Fibroblast of villous mesenchyme (primary cell): ENCODE measurements at regions not wholly inside any gene's neighbourhood (a gene's known extent, or its start where the extent isn't known, plus 50 kb on each side); places are given as distances from the start of the nearest gene placed in this dataset.

ENCODE experiments used
- DNase-seq: peaks from one replicate; pipeline ENCODE4 v3.0.0-alpha.2; 2010; ENCODE audit warnings: low read depth
- H3K4me3 ChIP-seq: 2 replicates; pipeline ENCODE4 v1.5.1; 2011; ENCODE audit warnings: low read depth, mild to moderate bottlenecking, low read length
- CTCF ChIP-seq: IDR thresholded peaks from 2 replicates; pipeline ENCODE4 v1.5.1; 2012; ENCODE audit warnings: low read depth, mild to moderate bottlenecking, low read length; ENCODE audit not compliant: insufficient read depth

DNA sequence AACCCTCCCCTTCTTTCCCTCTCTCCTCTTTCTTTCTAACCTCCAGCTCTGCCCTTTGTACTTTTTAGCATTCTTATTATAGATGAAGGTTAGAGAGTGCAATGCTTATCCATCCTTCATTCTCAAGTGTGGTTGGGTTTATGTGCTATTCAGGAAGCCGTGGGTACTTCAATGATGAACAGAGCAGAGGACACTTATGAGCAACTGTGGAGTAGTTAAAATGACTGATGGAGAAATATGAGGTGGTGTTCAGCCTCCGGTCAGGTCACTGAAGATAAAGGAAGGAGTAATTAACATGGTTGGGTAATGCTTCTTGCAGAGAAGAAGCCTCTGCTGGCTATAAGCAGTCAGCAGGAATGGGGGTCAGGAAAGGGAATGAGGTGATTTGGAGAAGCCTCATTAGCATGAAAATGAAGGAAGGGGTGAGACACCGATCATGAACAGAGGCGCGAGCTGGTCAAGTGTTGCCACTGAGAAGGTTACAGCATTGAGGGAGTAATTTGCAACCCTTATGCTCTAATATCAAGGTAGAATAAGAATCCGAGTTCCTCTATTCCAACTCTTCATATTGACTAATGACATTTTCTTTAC, 174.7 kb downstream of the LPIN1 start:
- H3K4me3 ChIP-seq = no peak overlapping the region
- DNase-seq = peak; percentile 21
- no peak for TF ChIP-seq CTCF

- no peak for TF ChIP-seq CTCF
- no peak for DNase-seq
Measured at GRCh38 chr2:11922294-11922693, 175.9 kb downstream of the LPIN1 start.

GRCh38 chr2:11923935-11924334, 177.5 kb downstream of the LPIN1 start:
- H3K4me3 ChIP-seq = no peak overlapping the region
- TF ChIP-seq CTCF = no peak
- no peak for DNase-seq

More at GRCh38 chr2:11922294-11922693, 175.9 kb downstream of the LPIN1 start:
- no peak overlapping the region for H3K4me3 ChIP-seq

DNA sequence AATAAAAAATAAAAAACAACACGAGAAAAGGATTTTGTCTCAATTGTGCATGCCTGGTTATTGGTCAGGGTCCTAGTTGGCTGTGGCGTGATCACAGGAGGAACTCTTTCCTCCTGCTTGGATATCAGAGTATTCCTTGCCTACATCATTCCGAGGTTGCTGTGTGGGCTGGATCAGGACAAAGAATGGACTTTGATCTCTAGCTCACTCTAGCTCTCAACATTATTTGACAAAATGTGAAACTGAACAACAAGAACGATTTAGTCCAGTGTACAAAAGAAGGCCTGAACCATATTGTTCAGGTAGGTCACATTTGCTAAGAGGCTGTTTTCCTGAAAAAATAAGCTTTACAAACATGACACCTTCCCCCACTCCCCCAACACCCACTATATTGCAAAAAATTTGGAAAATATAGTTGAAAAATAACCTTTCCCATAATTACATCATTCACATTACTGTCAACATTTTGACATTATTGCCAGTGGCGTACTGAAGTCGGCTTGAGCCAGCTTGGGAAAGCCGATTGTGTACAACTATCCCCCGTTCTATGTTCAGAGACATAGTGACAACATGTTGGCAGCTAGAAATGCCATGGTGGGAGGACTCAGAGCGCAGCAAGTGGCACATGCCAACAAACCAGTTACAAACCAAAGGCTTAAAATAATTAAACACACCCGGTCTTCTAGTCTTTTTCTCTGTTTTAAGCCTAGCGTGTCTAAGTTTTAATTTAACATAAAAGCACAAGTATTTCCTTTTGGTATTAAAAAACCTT, 179.0 kb downstream of the LPIN1 start:
- H3K4me3 ChIP-seq = no peak overlapping the region
- TF ChIP-seq CTCF = no peak
- DNase-seq = no peak

- no peak for TF ChIP-seq CTCF
- no peak overlapping the region for H3K4me3 ChIP-seq
- DNase-seq = peak; percentile 12
Measured at GRCh38 chr2:11930211-11930761, 183.9 kb downstream of the LPIN1 start.

DNA sequence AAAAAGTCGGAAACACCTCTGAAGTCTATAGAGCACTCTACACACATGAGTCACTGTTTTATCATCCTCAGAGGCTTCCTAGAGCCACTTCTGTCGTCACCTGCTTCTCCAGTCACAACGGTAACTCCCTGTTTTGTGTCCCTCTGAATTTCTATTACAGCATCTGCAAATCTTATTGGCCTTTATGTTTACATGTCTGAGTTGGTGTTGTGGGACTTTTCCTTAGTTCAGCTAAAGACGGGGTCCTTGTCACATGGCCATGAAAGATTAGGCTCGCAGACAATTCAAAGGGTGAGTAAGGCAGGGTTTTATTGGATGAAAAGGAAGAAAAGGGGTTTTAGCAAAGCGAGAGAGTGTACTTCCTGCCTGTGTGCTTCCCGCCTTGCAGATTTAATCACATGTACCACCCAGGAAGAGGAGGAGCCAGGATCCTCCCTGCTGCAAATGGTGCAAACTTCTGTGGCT, 185.6 kb downstream of the LPIN1 start:
- no peak overlapping the region for H3K4me3 ChIP-seq
- TF ChIP-seq CTCF = no peak
- DNase-seq = no peak
